H1 (cell line): ENCODE measurements at regions not wholly inside any gene's neighbourhood (a gene's known extent, or its start where the extent isn't known, plus 50 kb on each side); places are given as distances from the start of the nearest gene placed in this dataset.

Experiments used
- CTCF ChIA-PET: fragments of 300-600 bp; sonication (Branson Sonifier 250); formaldehyde crosslinking; loops from one replicate; lab custom pipeline; 2021; ENCODE audit not compliant: partially characterized antibody; lab: Charles Lee
- POLR2A ChIA-PET: fragments of 300-600 bp; sonication (Branson Sonifier 250); formaldehyde crosslinking; loops from one replicate; lab custom pipeline; 2021; ENCODE audit warnings: inconsistent platforms; ENCODE audit not compliant: partially characterized antibody; lab: Charles Lee
- DNase-seq, 2 experiments: peaks; one replicate each; pipeline versions ENCODE4 v3.0.0 to v3.0.0-alpha.2; 2010 to 2022; ENCODE audit warnings: low spot score in 2 of 2, low read depth in 1 of 2, mixed read lengths in 1 of 2
- FAIRE-seq: peaks from 2 replicates; lab custom pipeline; 2011; peaks lifted over from hg19 to GRCh38; lab: Jason Lieb, UNC
- H2AFZ ChIP-seq: 2 replicates; pipeline ENCODE4 v1.8.1; 2012; ENCODE audit warnings: low read length, inconsistent platforms
- H2AK5ac ChIP-seq: 2 replicates; pipeline ENCODE4 v1.6.1; 2013; ENCODE audit warnings: low read depth, low read length
- H2BK120ac ChIP-seq: replicated peaks from 2 replicates; pipeline ENCODE3; 2013; ENCODE audit warnings: low read depth, low read length, inconsistent platforms
- H2BK12ac ChIP-seq: 2 replicates; pipeline ENCODE4 v1.6.1; 2013; ENCODE audit warnings: low read depth, low read length
- H2BK15ac ChIP-seq: 2 replicates; pipeline ENCODE4 v1.6.1; 2013; ENCODE audit warnings: low read length
- H2BK20ac ChIP-seq: 2 replicates; pipeline ENCODE4 v1.6.1; 2013; ENCODE audit warnings: low read length
- H2BK5ac ChIP-seq: 2 replicates; pipeline ENCODE4 v1.6.1; 2013; ENCODE audit warnings: low read depth, low read length
- H3K14ac ChIP-seq: 2 replicates; pipeline ENCODE4 v1.6.1; 2013; ENCODE audit warnings: inconsistent platforms; ENCODE audit not compliant: insufficient read length
- H3K18ac ChIP-seq: 2 replicates; pipeline ENCODE4 v1.6.1; 2013; ENCODE audit warnings: low read length; ENCODE audit errors: extremely low read depth
- H3K23ac ChIP-seq: 2 replicates; pipeline ENCODE4 v1.6.1; 2013; ENCODE audit warnings: inconsistent platforms; ENCODE audit not compliant: insufficient read length
- H3K23me2 ChIP-seq: 2 replicates; pipeline ENCODE4 v1.6.1; 2013; ENCODE audit warnings: low read depth, low read length
- H3K27ac ChIP-seq: 2 replicates; pipeline ENCODE4 v1.6.1; 2011; ENCODE audit warnings: low read depth, low read length, inconsistent platforms
- H3K27me3 ChIP-seq, 4 experiments: replicated peaks in 1 of 4; 1 replicate in 1 of 4; 2 replicates in 3 of 4; pipeline versions ENCODE4 v1.6.1 to v1.8.1; 2011 to 2013; ENCODE audit warnings: low read length in 3 of 4, mild to moderate bottlenecking in 3 of 4, inconsistent platforms in 2 of 4, mixed read lengths in 2 of 4, moderate library complexity in 1 of 4; ENCODE audit not compliant: control insufficient read depth in 3 of 4, insufficient read depth in 3 of 4; ENCODE audit errors: extremely low read depth in 1 of 4
- H3K36me3 ChIP-seq, 4 experiments: 2 replicates each; pipeline versions ENCODE4 v1.6.1 to v1.8.1; 2011 to 2013; ENCODE audit warnings: mild to moderate bottlenecking in 4 of 4, low read length in 3 of 4, moderate library complexity in 2 of 4, control low read depth in 1 of 4, inconsistent platforms in 1 of 4; ENCODE audit not compliant: insufficient read depth in 4 of 4, control insufficient read depth in 2 of 4
- H3K4ac ChIP-seq: replicated peaks from 2 replicates; pipeline ENCODE3; 2013; ENCODE audit warnings: low read length, low read depth, mixed read lengths, inconsistent platforms; ENCODE audit not compliant: insufficient read length
- H3K4me1 ChIP-seq, 4 experiments: replicated peaks in 1 of 4; 1 replicate in 1 of 4; 2 replicates in 3 of 4; pipeline versions ENCODE4 v1.6.1 to v1.8.1; 2011 to 2013; ENCODE audit warnings: low read length in 3 of 4, inconsistent platforms in 2 of 4, mixed read lengths in 1 of 4; ENCODE audit not compliant: insufficient read depth in 4 of 4, control insufficient read depth in 3 of 4
- H3K4me2 ChIP-seq, 2 experiments: 2 replicates each; pipeline versions ENCODE4 v1.6.1 to v1.8.1; 2011 to 2013; ENCODE audit warnings: low read depth in 2 of 2, low read length in 2 of 2, control low read depth in 1 of 2, inconsistent platforms in 1 of 2, mild to moderate bottlenecking in 1 of 2; ENCODE audit not compliant: insufficient read depth in 1 of 2
- H3K4me3 ChIP-seq, 4 experiments: fragments of 200-600, 300-600 bp in 1 of 4; sonication (generic), shearing (Covaris generic), sonication (Bioruptor Twin) in 1 of 4; 2 replicates each; pipeline versions ENCODE4 v1.5.1 to v1.8.1; 2011 to 2016; ENCODE audit warnings: low read length in 4 of 4, low read depth in 3 of 4, control low read depth in 2 of 4, inconsistent platforms in 2 of 4, mild to moderate bottlenecking in 2 of 4, mixed read lengths in 1 of 4, moderate library complexity in 1 of 4; ENCODE audit not compliant: insufficient read depth in 2 of 4; ENCODE audit errors: extremely low read depth in 1 of 4
- H3K56ac ChIP-seq: replicated peaks from 2 replicates; pipeline ENCODE3; 2013; ENCODE audit warnings: low read depth, mild to moderate bottlenecking, mixed read lengths, low read length, inconsistent platforms; ENCODE audit not compliant: insufficient read length
- H3K79me1 ChIP-seq: 2 replicates; pipeline ENCODE4 v1.6.1; 2013; ENCODE audit warnings: low read depth, low read length, control low read depth
- H3K79me2 ChIP-seq, 2 experiments: 2 replicates each; pipeline versions ENCODE4 v1.6.1 to v1.8.1; 2012 to 2013; ENCODE audit warnings: low read length in 2 of 2, mild to moderate bottlenecking in 2 of 2, inconsistent platforms in 1 of 2; ENCODE audit not compliant: insufficient read depth in 2 of 2, control insufficient read depth in 1 of 2
- H3K9ac ChIP-seq, 4 experiments: replicated peaks in 1 of 4; 1 replicate in 1 of 4; 2 replicates in 3 of 4; pipeline versions ENCODE4 v1.6.1 to v1.8.1; 2011 to 2013; ENCODE audit warnings: low read depth in 3 of 4, low read length in 3 of 4, control low read depth in 2 of 4, mild to moderate bottlenecking in 2 of 4, moderate library complexity in 2 of 4, inconsistent platforms in 1 of 4; ENCODE audit errors: extremely low read depth in 1 of 4
- H3K9me3 ChIP-seq, 2 experiments: 2 replicates each; pipeline versions ENCODE4 v1.6.1 to v1.8.1; 2012 to 2013; ENCODE audit warnings: mild to moderate bottlenecking in 2 of 2, moderate library complexity in 2 of 2, control low read depth in 1 of 2, inconsistent platforms in 1 of 2, low read depth in 1 of 2, low read length in 1 of 2, mixed read lengths in 1 of 2; ENCODE audit not compliant: insufficient read depth in 2 of 2
- H4K20me1 ChIP-seq, 2 experiments: replicated peaks in 1 of 2; 2 replicates each; pipeline versions ENCODE3 to v1.8.1; 2011 to 2013; ENCODE audit warnings: inconsistent platforms in 2 of 2, low read length in 2 of 2, mild to moderate bottlenecking in 1 of 2; ENCODE audit not compliant: insufficient read depth in 2 of 2, control insufficient read depth in 1 of 2
- H4K5ac ChIP-seq: 2 replicates; pipeline ENCODE4 v1.6.1; 2013; ENCODE audit warnings: low read length, low read depth, mixed read lengths, inconsistent platforms; ENCODE audit not compliant: insufficient read length
- H4K8ac ChIP-seq: 2 replicates; pipeline ENCODE4 v1.8.0; 2013; ENCODE audit warnings: mild to moderate bottlenecking, moderate library complexity, low read length, inconsistent platforms; ENCODE audit not compliant: insufficient read depth; ENCODE audit errors: extremely low read depth
- H4K91ac ChIP-seq: replicated peaks from 2 replicates; pipeline ENCODE3; 2013; ENCODE audit warnings: low read length, mixed read lengths, inconsistent platforms; ENCODE audit not compliant: insufficient read length
- KDM4A ChIP-seq: IDR thresholded peaks from one replicate; pipeline ENCODE4 v1.7.1; 2012; ENCODE audit warnings: low read depth, mild to moderate bottlenecking, moderate library complexity, low read length, inconsistent platforms; ENCODE audit not compliant: severe bottlenecking
- YY1 ChIP-seq: IDR thresholded peaks from 2 replicates; pipeline ENCODE4 v1.6.1; 2011; ENCODE audit warnings: low read depth, mild to moderate bottlenecking, low read length
- WGBS, 2 experiments: shearing (Covaris generic) in 1 of 2; methylation state at CpG; one replicate each; pipeline versions ENCODE4 v1.1.6 to v1.1.7; 2013 to 2015; ENCODE audit warnings: low lambda C conversion rate in 2 of 2, mixed read lengths in 2 of 2, inconsistent platforms in 1 of 2, low coverage in 1 of 2, missing lambda C conversion rate in 1 of 2; ENCODE audit not compliant: insufficient replicate concordance in 2 of 2, insufficient coverage in 1 of 2, insufficient read length in 1 of 2; ENCODE audit errors: extremely low coverage in 1 of 2, missing lambda C conversion rate in 1 of 2; 5-methylcytosine and 5-hydroxymethylcytosine counted together

DNA sequence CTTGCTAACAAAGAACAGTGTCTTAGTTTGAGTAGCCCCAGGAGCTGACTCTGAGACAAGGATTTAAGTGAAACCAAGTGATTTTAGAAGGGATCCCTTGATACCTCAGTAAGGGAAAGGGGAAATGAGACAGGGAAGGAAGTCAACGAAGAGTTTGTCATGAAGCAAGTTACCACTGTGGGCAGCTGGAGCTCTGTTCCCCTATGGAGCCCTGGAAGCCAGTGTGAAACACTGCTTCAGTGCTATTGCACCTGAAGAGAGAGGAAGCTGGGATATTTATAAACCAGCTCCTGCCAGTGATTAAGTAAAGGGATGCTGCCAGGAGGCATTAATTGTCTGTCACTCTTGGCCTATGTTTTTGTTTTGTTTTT lies 58.9 kb upstream of the WAPL start:
- H3K4me2 ChIP-seq: no peak overlapping the region
- H2BK20ac ChIP-seq: no peak overlapping the region
- no peak overlapping the region for H4K91ac ChIP-seq
- H3K9ac ChIP-seq: no peak overlapping the region
- H3K18ac ChIP-seq: no peak overlapping the region
- no peaks in the 10 kb centered on the region for H3K79me1 ChIP-seq
- 60% methylated on average over 1 of the region's 1 CpG; no CpG with 5 or more reads in 1 of the 2 experiments for WGBS, 2 experiments
- H2BK15ac ChIP-seq: no peak overlapping the region
- no peaks in the 10 kb centered on the region for H3K23me2 ChIP-seq
- H3K4me3 ChIP-seq: no peak overlapping the region
- no peak overlapping the region for H2AK5ac ChIP-seq
- POLR2A ChIA-PET: interaction anchor here (1.0 kb wide), 1 partner anchor 12 kb away, joined by 4 read pairs; no protein-coding TSS in a partner anchor
- no peaks in the 10 kb centered on the region for H3K9me3 ChIP-seq
- no peak overlapping the region; the same call in 1 of the 2 replicates for H4K8ac ChIP-seq
- no peaks in the 10 kb centered on the region for H3K79me2 ChIP-seq
- no peak overlapping the region for H3K56ac ChIP-seq
- FAIRE-seq: no peak
- CTCF ChIA-PET: interaction anchor here (0.9 to 6.4 kb wide), 5 partner anchors 11 to 180 kb away, joined by 3 to 44 read pairs (median 5); no protein-coding TSS in a partner anchor
- H3K14ac ChIP-seq: no peak overlapping the region
- 0 out of 7 replicates have a peak, but pooled peaks cover 0 to 3% (median 0%) of the 10 kb centered on the region in 4 experiments for H3K27me3 ChIP-seq
- no peak overlapping the region for H3K4ac ChIP-seq
- no peak overlapping the region for H2BK12ac ChIP-seq
- H3K23ac ChIP-seq: no peak overlapping the region
- TF ChIP-seq KDM4A: no peak
- TF ChIP-seq YY1: no peak
- no peak overlapping the region for H3K27ac ChIP-seq
- no peak overlapping the region for H4K5ac ChIP-seq
- H2BK5ac ChIP-seq: no peak overlapping the region
- H2BK120ac ChIP-seq: no peak overlapping the region
- H4K20me1 ChIP-seq: no peaks in the 10 kb centered on the region
- DNase-seq: no peak
- H2AFZ ChIP-seq: peak overlapping the region; percentile 79; the same call in 1 of the 2 replicates
- H3K36me3 ChIP-seq: no peaks in the 10 kb centered on the region
- no peaks in the 10 kb centered on the region for H3K4me1 ChIP-seq
